Esophagus muscularis mucosa (tissue), 4 donors: ENCODE measurements at regions not wholly inside any gene's neighbourhood (a gene's known extent, or its start where the extent isn't known, plus 50 kb on each side); places are given as distances from the start of the nearest gene placed in this dataset.

Experiments used
- DNase-seq: peaks from one replicate; pipeline ENCODE4 v3.0.0-alpha.2; 2017; ENCODE audit errors: extremely low spot score
- H3K27ac ChIP-seq, 4 donors: fragments of 200-600 bp; sonication (generic); replicated peaks in 1 of 4; 1 replicate in 3 of 4; 2 replicates in 1 of 4; pipeline ENCODE4 v1.5.1; 2016 to 2019; ENCODE audit warnings: mild to moderate bottlenecking in 1 of 4
- H3K27me3 ChIP-seq, 4 donors: fragments of 200-600 bp; sonication (generic); one replicate each; pipeline versions ENCODE4 v1.5.1 to v1.6.0; 2016 to 2019
- H3K36me3 ChIP-seq, 4 donors: fragments of 200-600 bp; sonication (generic); one replicate each; pipeline ENCODE4 v1.5.1; 2016 to 2019
- H3K4me1 ChIP-seq, 4 donors: fragments of 200-600 bp; sonication (generic); one replicate each; pipeline ENCODE4 v1.5.1; 2016 to 2019
- H3K4me3 ChIP-seq, 4 donors: fragments of 200-600 bp; sonication (generic); 1 replicate in 2 of 4; 2 replicates in 2 of 4; pipeline ENCODE4 v1.5.1; 2016 to 2019; ENCODE audit warnings: mild to moderate bottlenecking in 4 of 4, moderate library complexity in 1 of 4
- H3K9me3 ChIP-seq, 4 donors: fragments of 200-600 bp; sonication (generic); 1 replicate in 3 of 4; 2 replicates in 1 of 4; pipeline ENCODE4 v1.5.1; 2016 to 2019
- CTCF ChIP-seq, 3 experiments: fragments of 200-600 bp in 2 of 3; fragments of 450-650 bp in 1 of 3; sonication (generic) in 2 of 3; IDR thresholded peaks; one replicate each; pipeline ENCODE4 v1.5.1; 2017 to 2019; ENCODE audit warnings: antibody characterized with exemption in 3 of 3, mild to moderate bottlenecking in 2 of 3, moderate library complexity in 1 of 3
- EP300 ChIP-seq: sonication (generic); formaldehyde crosslinking; IDR thresholded peaks from one replicate; pipeline ENCODE4 v1.6.1; 2017; ENCODE audit warnings: antibody characterized with exemption
- POLR2A ChIP-seq: fragments of 450-650 bp; IDR thresholded peaks from one replicate; pipeline ENCODE4 v1.6.1; 2017; ENCODE audit warnings: antibody characterized with exemption, moderate library complexity, mild to moderate bottlenecking, low read depth
- POLR2AphosphoS5 ChIP-seq, 2 donors: sonication (generic); formaldehyde crosslinking; IDR thresholded peaks; one replicate each; pipeline ENCODE4 v1.6.1; 2017; ENCODE audit warnings: antibody characterized with exemption in 2 of 2
- WGBS: methylation state at CpG from one replicate; pipeline ENCODE4 v1.1.5; 2018; 5-methylcytosine and 5-hydroxymethylcytosine counted together
- intact Hi-C: fragments of 100-400 bp; cut with DNase I; formaldehyde crosslinking; loops from one replicate; pipeline ENCODE4 v1.15.1; 2023

GRCh38 chr11:69911310-69912160 lies 92.3 kb upstream of the FGF3 start:
- intact Hi-C loops = loop anchor here (10.0 kb wide), 1 partner anchor 227 kb away; no protein-coding TSS in a partner anchor

GRCh38 chr11:69912161-69912910 lies 93.1 kb upstream of the FGF3 start:
- intact Hi-C loops = loop anchor here (10.0 kb wide), 1 partner anchor 228 kb away; no protein-coding TSS in a partner anchor
- peaks cover 0 to 5% (median 2%) of the 10 kb centered on the region in 4 donors for H3K9me3 ChIP-seq
- no peaks in the 10 kb centered on the region for H3K36me3 ChIP-seq
- DNase-seq = no peak
- H3K4me1 ChIP-seq = peaks cover 16 to 26% (median 23%) of the 10 kb centered on the region in 4 donors
- no peak overlapping the region for H3K27ac ChIP-seq
- no peak overlapping the region for H3K4me3 ChIP-seq
- TF ChIP-seq POLR2AphosphoS5 (IDR thresholded peaks at IDR 0.05) (no peak), POLR2A (no peak), CTCF (IDR thresholded peaks at IDR 0.05) (no peak), EP300 (no peak)
- peaks cover 0 to 86% (median 3%) of the 10 kb centered on the region in 4 donors for H3K27me3 ChIP-seq
- 89% methylated on average over 12 of the region's 22 CpGs for WGBS

More at GRCh38 chr11:69911310-69912160, 92.3 kb upstream of the FGF3 start:
- Histone ChIP-seq H3K27me3 (peaks cover 0 to 89% (median 3%) of the 10 kb centered on the region in 4 donors), H3K4me3 (no peak overlapping the region), H3K4me1 (peaks cover 16 to 26% (median 23%) of the 10 kb centered on the region in 4 donors), H3K27ac (no peak overlapping the region), H3K36me3 (no peaks in the 10 kb centered on the region), H3K9me3 (peaks cover 0 to under 1% (median under 1%) of the 10 kb centered on the region in 4 donors)
- no peak for DNase-seq
- TF ChIP-seq POLR2A (no peak), POLR2AphosphoS5 (IDR thresholded peaks at IDR 0.05) (no peak), CTCF (IDR thresholded peaks at IDR 0.05) (no peak), EP300 (no peak)
- 78% methylated on average over 6 of the region's 28 CpGs for WGBS

- Histone ChIP-seq H3K4me1 (peaks cover 16 to 26% (median 23%) of the 10 kb centered on the region in 4 donors), H3K4me3 (no peak overlapping the region), H3K36me3 (no peaks in the 10 kb centered on the region), H3K27me3 (peaks cover 0 to 81% (median 3%) of the 10 kb centered on the region in 4 donors), H3K27ac (no peak overlapping the region), H3K9me3 (peaks cover 0 to 5% (median 2%) of the 10 kb centered on the region in 4 donors)
- DNase-seq = no peak
- WGBS = 58% methylated on average over 9 of the region's 16 CpGs
- intact Hi-C loops = loop anchor here (10.0 kb wide), 1 partner anchor 228 kb away; no protein-coding TSS in a partner anchor
- TF ChIP-seq CTCF (IDR thresholded peaks at IDR 0.05) = no peak
- TF ChIP-seq POLR2A = no peak
- TF ChIP-seq EP300 = no peak
- no peak for TF ChIP-seq POLR2AphosphoS5 (IDR thresholded peaks at IDR 0.05)
Measured at GRCh38 chr11:69912911-69913451, 93.8 kb upstream of the FGF3 start.

- 86% methylated on average over 11 of the region's 12 CpGs for WGBS
- TF ChIP-seq CTCF (IDR thresholded peaks at IDR 0.05) (no peak), POLR2AphosphoS5 (IDR thresholded peaks at IDR 0.05) (no peak), POLR2A (no peak), EP300 (no peak)
- no peak overlapping the region for H3K4me3 ChIP-seq
- peaks cover 0 to 5% (median 2%) of the 10 kb centered on the region in 4 donors for H3K9me3 ChIP-seq
- DNase-seq = no peak
- no peaks in the 10 kb centered on the region for H3K36me3 ChIP-seq
- intact Hi-C loops = loop anchor here (10.0 kb wide), 1 partner anchor 229 kb away; no protein-coding TSS in a partner anchor
- H3K27ac ChIP-seq = no peak overlapping the region
- peaks cover 23 to 34% (median 30%) of the 10 kb centered on the region in 4 donors for H3K4me1 ChIP-seq
- peaks cover 0 to 81% (median 3%) of the 10 kb centered on the region in 4 donors for H3K27me3 ChIP-seq
Measured at GRCh38 chr11:69913591-69914285, 94.5 kb upstream of the FGF3 start.
